ENCODE measurements at regions not wholly inside any gene's neighbourhood (a gene's known extent, or its start where the extent isn't known, plus 50 kb on each side); places are given as distances from the start of the nearest gene placed in this dataset.

DNA sequence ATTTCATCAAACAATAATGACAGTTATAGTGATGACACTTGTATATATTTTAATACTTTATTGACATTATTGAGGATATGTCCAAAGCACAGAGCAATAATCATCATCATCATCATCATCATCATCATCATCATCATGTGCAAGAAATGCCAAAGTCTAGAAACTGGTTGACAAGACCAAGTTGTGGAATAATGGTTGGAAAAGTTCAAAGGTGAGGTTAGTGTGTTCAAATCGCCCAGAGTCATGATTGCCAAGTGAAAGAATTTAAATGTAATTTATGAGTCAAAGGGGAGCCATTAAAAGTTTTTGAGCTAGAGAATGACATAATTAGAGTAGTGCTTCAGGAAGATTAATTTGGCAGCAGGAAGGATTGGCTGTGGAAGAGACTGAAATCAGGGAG lies 852.4 kb downstream of the SORCS1 start:
- TF ChIP-seq, protein P1, sequence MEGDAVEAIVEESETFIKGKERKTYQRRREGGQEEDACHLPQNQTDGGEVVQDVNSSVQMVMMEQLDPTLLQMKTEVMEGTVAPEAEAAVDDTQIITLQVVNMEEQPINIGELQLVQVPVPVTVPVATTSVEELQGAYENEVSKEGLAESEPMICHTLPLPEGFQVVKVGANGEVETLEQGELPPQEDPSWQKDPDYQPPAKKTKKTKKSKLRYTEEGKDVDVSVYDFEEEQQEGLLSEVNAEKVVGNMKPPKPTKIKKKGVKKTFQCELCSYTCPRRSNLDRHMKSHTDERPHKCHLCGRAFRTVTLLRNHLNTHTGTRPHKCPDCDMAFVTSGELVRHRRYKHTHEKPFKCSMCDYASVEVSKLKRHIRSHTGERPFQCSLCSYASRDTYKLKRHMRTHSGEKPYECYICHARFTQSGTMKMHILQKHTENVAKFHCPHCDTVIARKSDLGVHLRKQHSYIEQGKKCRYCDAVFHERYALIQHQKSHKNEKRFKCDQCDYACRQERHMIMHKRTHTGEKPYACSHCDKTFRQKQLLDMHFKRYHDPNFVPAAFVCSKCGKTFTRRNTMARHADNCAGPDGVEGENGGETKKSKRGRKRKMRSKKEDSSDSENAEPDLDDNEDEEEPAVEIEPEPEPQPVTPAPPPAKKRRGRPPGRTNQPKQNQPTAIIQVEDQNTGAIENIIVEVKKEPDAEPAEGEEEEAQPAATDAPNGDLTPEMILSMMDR (conservative IDR thresholded peaks at IDR 0.05; ENCODE audit: low read depth, low read length), result no peak
- H3K4me3 ChIP-seq (ENCODE audit: low read length), result no peak overlapping the region
- no peak for DNase-seq (ENCODE audit: low read depth)

DNA sequence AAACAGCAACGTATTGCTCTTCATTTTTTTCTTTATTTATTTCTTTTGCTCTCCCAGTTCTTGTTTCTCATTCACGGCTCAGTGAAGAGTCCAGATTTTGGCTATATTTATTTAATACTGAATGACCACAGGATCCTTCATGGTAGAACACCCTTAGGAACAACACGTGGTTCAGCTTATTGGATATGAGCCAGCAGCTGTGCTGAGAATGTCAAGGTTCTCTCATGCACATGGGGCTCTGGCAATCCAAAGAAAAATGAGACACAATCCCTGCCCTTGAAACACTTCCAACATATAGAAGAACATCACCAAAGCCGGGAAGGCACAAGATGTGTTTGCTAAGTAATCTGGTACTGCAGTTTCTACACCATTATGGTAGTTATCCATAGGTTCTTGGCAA lies 852.9 kb downstream of the SORCS1 start:
- DNase-seq (ENCODE audit: low read depth), result peak; percentile 10
- H3K4me3 ChIP-seq (ENCODE audit: low read length), result no peak overlapping the region
- TF ChIP-seq, protein P1 (conservative IDR thresholded peaks at IDR 0.05; ENCODE audit: low read depth, low read length), result no peak

DNA sequence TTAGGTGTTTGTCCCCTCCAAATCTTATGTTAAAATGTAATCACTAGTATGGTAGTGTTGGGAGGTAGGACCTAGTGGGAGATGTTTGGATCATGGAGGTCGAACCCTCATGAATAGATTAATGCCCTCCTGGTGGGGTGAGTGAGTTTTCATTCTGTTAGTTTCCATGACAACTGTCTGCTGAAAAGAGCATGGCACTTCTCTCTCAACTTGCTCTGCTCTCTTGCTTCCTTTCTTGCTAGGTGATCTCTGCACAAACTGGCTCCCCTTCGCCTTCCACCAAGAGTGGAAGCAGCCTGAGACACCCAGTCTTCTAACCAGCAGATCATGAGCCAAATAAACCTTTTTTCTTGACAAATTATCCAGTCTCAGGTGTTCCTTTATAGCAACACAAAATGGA lies 853.9 kb downstream of the SORCS1 start:
- TF ChIP-seq, protein P1 (conservative IDR thresholded peaks at IDR 0.05; ENCODE audit: low read depth, low read length), result no peak
- no peak overlapping the region for H3K4me3 ChIP-seq (ENCODE audit: low read length)
- no peak for DNase-seq (ENCODE audit: low read depth)

DNA sequence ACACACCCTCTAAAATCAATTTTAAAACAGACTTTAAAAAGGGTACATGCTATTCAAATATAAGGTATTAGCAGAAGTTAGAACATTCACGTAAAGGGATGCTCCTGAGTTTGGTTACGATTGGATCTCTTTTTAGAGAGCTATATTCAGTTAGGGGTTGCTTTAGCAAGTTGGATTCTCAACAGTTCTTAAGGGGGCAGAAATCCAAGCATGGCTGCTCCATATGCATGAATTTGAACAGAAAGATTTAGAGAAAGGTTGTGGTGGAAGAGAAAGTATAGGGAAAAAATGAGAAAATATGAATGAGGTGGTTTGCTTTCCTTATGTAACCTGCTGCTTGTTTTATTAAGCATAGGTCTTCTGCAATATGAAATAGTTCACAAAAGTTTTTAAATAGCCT lies 855.1 kb downstream of the SORCS1 start:
- DNase-seq (ENCODE audit: low read depth), result no peak

DNA sequence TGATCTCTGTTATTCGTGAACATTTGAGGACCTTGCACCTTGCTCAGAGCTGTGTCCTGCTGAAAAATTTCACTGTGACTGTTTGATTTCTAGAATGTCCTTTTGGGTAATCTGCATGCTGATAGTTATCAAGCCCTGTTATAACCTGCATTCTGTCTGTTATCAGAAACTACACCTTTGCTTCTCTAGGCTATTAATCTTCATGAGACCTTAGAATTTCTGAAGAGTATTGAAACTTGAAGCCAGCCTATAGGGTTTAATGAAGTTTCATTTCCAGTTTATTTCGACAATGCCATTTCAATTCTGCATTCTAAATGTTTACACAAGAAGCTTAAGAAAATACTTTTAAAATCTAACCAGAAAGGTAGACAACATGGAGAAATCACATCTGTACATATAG lies 856.2 kb downstream of the SORCS1 start:
- no peak for DNase-seq (ENCODE audit: low read depth)
- H3K4me3 ChIP-seq (ENCODE audit: low read length), result no peak overlapping the region
- TF ChIP-seq, protein P1 (conservative IDR thresholded peaks at IDR 0.05; ENCODE audit: low read depth, low read length), result no peak

More for the DNA sequence above, 855.1 kb downstream of the SORCS1 start:
- no peak overlapping the region for H3K4me3 ChIP-seq (ENCODE audit: low read length)
- TF ChIP-seq, protein P1 (conservative IDR thresholded peaks at IDR 0.05; ENCODE audit: low read depth, low read length), result no peak

DNA sequence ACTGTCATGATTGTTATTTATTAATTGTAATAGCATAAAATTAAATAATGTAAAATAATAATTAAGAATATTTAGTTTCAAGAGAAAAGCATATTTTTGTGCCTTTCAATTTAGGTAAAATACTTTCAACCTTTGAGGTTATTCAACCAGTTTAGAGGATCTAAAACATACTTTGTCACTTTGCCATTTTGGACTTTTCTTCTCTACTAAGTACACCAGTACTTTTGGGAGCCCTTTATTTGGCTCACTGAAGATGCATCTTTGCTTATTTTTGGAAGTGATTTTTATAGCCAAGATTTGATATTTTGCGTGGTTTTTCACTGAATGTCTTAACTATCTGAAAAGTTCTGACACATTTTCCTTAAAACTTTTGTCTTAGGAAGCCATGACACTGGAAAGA lies 860.5 kb downstream of the SORCS1 start:
- TF ChIP-seq, protein P1 (conservative IDR thresholded peaks at IDR 0.05; ENCODE audit: low read depth, low read length), result no peak
- no peak for DNase-seq (ENCODE audit: low read depth)
- H3K4me3 ChIP-seq (ENCODE audit: low read length), result no peak overlapping the region

DNA sequence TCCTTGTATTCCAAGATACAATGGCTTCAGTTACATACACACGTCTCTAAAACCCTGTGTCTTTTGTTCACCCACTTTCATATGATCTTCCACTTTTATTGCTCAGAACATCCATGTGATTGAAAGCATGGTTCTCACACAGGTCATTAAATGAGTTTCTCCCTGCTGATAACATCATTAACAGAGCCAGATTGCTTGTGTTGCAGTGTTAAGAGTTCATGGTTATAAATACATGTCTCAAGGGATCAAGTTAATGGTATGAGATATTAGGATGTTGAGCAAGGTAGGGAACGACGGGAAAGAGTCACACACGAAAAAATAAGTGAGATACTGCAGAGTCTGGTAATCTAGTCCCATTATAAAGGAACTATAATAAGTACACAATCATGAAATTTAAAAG lies 861.5 kb downstream of the SORCS1 start:
- TF ChIP-seq, protein P1 (conservative IDR thresholded peaks at IDR 0.05; ENCODE audit: low read depth, low read length), result no peak
- no peak overlapping the region for H3K4me3 ChIP-seq (ENCODE audit: low read length)
- DNase-seq (ENCODE audit: low read depth), result no peak

Data from retinal pigment epithelial cell (primary cell).